NOMO-1 treated with DMSO at 0.1 percent for 48 hours (cell line): ENCODE measurements at regions not wholly inside any gene's neighbourhood (a gene's known extent, or its start where the extent isn't known, plus 50 kb on each side); places are given as distances from the start of the nearest gene placed in this dataset.
"Not testable (repeated sequence)": the region's sequence is repeated elsewhere in the genome, so short reads cannot be mapped to it uniquely, and the experiment has no call there.

Source experiments
- DNase-seq: peaks from one replicate; lab custom pipeline; 2025; ENCODE audit not compliant: unreplicated experiment; lab: John Stamatoyannopoulos, UW

- DNase-seq, result no peak
Observed at GRCh38 chr1:4062560-4062959, 162.5 kb upstream of the C1orf174 start.

GRCh38 chr1:4062992-4063391 lies 162.9 kb upstream of the C1orf174 start:
- no peak for DNase-seq

GRCh38 chr1:4063516-4063915 lies 163.4 kb upstream of the C1orf174 start:
- DNase-seq, result no peak

GRCh38 chr1:4064150-4064889 lies 164.2 kb upstream of the C1orf174 start:
- DNase-seq, result no peak

GRCh38 chr1:4066860-4067599 lies 167.0 kb upstream of the C1orf174 start:
- DNase-seq, result no peak

- no peak for DNase-seq
Observed at GRCh38 chr1:4068076-4068475, 168.0 kb upstream of the C1orf174 start.

GRCh38 chr1:4071653-4072052 lies 171.6 kb upstream of the C1orf174 start:
- no peak for DNase-seq

- no peak for DNase-seq
Observed at GRCh38 chr1:4072481-4073153, 172.5 kb upstream of the C1orf174 start.

- no peak for DNase-seq
Observed at GRCh38 chr1:4075436-4076225, 175.6 kb upstream of the C1orf174 start.

GRCh38 chr1:4076346-4076745 lies 176.3 kb upstream of the C1orf174 start:
- no peak for DNase-seq

GRCh38 chr1:4078091-4078962 lies 178.3 kb upstream of the C1orf174 start:
- not testable (repeated sequence) for DNase-seq

GRCh38 chr1:4079815-4080214 lies 179.7 kb upstream of the C1orf174 start:
- DNase-seq, result no peak

- no peak for DNase-seq
Observed at GRCh38 chr1:4081806-4082711, 182.0 kb upstream of the C1orf174 start.

GRCh38 chr1:4083231-4084047 lies 183.4 kb upstream of the C1orf174 start:
- DNase-seq, result no peak

GRCh38 chr1:4084048-4084431 lies 184.0 kb upstream of the C1orf174 start:
- DNase-seq, result no peak

GRCh38 chr1:4084446-4084845 lies 184.4 kb upstream of the C1orf174 start:
- no peak for DNase-seq

- DNase-seq, result no peak
Observed at GRCh38 chr1:4084896-4085295, 184.8 kb upstream of the C1orf174 start.

GRCh38 chr1:4085546-4085945 lies 185.5 kb upstream of the C1orf174 start:
- DNase-seq, result no peak
